WI38 (cell line): ENCODE measurements at regions not wholly inside any gene's neighbourhood (a gene's known extent, or its start where the extent isn't known, plus 50 kb on each side); places are given as distances from the start of the nearest gene placed in this dataset.

Source experiments
- H3K4me3 ChIP-seq: 2 replicates; pipeline ENCODE4 v1.5.1; 2011; ENCODE audit warnings: low read depth, mild to moderate bottlenecking, control low read depth, low read length
- CTCF ChIP-seq: IDR thresholded peaks from 2 replicates; pipeline ENCODE4 v1.5.1; 2012; ENCODE audit warnings: low read depth, mild to moderate bottlenecking, control low read depth, low read length

DNA sequence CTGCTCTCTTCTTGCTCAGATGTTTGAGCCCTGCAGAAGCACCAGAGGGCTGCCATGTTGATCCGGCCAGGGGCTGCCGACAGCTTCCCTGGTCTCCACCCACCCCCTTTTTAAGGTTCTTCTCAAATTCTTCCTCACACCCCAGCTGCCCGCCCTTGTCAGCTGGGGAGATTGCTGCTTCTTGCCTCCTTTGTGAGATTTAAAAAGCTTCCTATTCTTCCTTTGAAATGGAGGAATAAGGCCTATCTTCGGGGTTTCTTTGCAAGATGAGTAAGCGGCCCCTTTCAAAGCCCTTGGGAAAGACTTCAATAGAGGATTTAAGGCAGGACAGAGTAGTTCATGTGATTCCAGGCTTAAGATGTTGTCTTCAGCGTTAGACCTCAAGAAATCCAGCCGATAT lies 211.9 kb upstream of the SHH start:
- H3K4me3 ChIP-seq: no peak overlapping the region
- TF ChIP-seq CTCF: no peak

GRCh38 chr7:156022483-156023459 lies 210.5 kb upstream of the SHH start:
- H3K4me3 ChIP-seq: no peak overlapping the region
- no peak for TF ChIP-seq CTCF

GRCh38 chr7:156021471-156021870 lies 209.2 kb upstream of the SHH start:
- H3K4me3 ChIP-seq: no peak overlapping the region
- no peak for TF ChIP-seq CTCF

- H3K4me3 ChIP-seq: no peak overlapping the region
- no peak for TF ChIP-seq CTCF
Observed at GRCh38 chr7:156020566-156020965, 208.3 kb upstream of the SHH start.

DNA sequence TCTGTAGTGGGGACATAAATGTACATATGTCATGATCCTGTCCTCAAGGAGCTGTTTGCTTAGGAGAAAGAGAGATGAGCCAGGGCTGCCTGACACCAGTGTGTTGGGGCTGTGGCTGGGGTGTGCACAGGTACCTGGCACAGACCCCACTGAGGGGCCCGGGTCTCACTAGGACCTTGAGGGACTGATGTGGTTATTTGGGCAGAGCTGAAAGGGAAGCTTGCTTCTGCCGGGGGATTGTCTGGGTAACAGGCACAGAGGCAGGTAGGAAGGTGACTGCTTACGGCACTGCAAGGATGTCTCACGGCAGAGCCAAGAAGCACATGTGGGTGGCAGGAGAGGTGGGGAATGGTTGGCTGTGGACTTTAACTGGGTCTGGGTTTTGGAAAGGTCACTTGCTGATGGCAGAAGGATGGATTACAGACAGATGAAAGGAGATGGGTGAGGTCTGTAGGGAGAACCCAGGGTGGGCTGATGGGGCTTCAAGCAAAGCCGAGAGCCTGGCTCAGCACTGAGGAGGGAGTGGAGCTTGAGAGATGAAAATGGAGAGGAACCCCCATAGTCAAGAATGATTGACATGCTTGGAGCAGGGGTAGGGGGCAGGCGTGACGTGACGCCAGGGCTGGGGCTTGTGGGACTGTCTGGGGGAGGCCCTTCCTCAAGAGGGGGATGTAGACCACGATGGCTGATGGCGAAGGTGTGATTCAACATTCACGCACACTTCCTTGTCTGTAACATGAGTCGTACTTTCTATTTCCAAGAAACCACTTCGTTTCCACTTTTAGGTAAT lies 207.7 kb upstream of the SHH start:
- no peak overlapping the region for H3K4me3 ChIP-seq
- no peak for TF ChIP-seq CTCF

DNA sequence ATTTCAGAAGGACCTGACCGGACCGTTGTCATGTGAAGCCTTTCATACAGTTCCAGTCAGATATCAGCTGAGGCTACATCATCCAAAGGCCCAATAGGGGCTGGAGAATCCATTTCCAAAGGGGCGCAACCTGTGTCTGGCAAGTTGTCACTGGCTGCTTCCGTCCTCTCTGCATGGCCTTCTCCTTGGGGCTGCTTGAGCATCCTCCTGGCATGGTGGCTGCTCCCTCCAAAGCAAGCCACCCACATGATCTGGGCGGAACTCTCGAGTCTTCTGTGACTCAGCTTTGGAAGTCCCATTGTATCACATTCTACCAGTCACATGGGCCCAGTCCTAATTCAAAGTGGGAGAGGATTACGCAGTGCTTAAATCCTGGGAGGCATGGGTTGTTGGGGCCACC lies 207.0 kb upstream of the SHH start:
- no peak overlapping the region for H3K4me3 ChIP-seq
- no peak for TF ChIP-seq CTCF
